ENCODE measurements at regions not wholly inside any gene's neighbourhood (a gene's known extent, or its start where the extent isn't known, plus 50 kb on each side); places are given as distances from the start of the nearest gene placed in this dataset.
"Not testable (repeated sequence)": the region's sequence is repeated elsewhere in the genome, so short reads cannot be mapped to it uniquely, and the experiment has no call there.

GRCh38 chr5:157947156-157947555 lies 88.2 kb upstream of the CLINT1 start (continued):
- no peak for TF ChIP-seq ZFAT (CRISPR knock-in tag; conservative IDR thresholded peaks at IDR 0.05)

- H4K20me1 ChIP-seq (ENCODE audit: insufficient read depth, low read length); H3K27ac ChIP-seq (ENCODE audit: extremely low read length, insufficient read depth, low read length); CTCF ChIA-PET (ENCODE audit: low intra/inter-chr PET ratio, low total read pairs); H3K4me2 ChIP-seq (ENCODE audit: low read depth, low read length); FAIRE-seq; in situ Hi-C loops (cut with HindIII; ENCODE audit: extremely low pct_ligation_motif_present, low pct_unique_long_range_greater_than_20kb); ATAC-seq; H3K9ac ChIP-seq (ENCODE audit: insufficient read depth, low read depth, low read length); H3K79me2 ChIP-seq (ENCODE audit: insufficient read depth, low read length); H3K9me3 ChIP-seq (ENCODE audit: low read length); H3K4me3 ChIP-seq (replicated peaks in 1 of 3; ENCODE audit: insufficient read depth in 1 of 3, low read depth in 2 of 3, low read length in 3 of 3); DNase-seq (ENCODE audit: low spot score); POLR2A ChIA-PET; BruUV-seq (replicated peaks); H3K36me3 ChIP-seq (replicated peaks in 1 of 2; ENCODE audit: control insufficient read depth in 1 of 2, insufficient read depth in 2 of 2, low read length in 2 of 2); intact Hi-C loops (cut with micrococcal nuclease; ENCODE audit: unreplicated experiment); H3K4me1 ChIP-seq (ENCODE audit: insufficient read depth, low read length); H2AFZ ChIP-seq (ENCODE audit: low read length); H3K27me3 ChIP-seq (ENCODE audit: control insufficient read depth in 1 of 2, insufficient read depth in 2 of 2, low read length in 2 of 2): not testable (repeated sequence)
- 55% methylated on average over 5 of the region's 5 CpGs for WGBS (ENCODE audit: low lambda C conversion rate)
These were observed 86.9 kb upstream of the CLINT1 start for GRCh38 chr5:157945822-157946221.

GRCh38 chr5:157944938-157945337 lies 86.0 kb upstream of the CLINT1 start:
- no peak overlapping the region for H3K4me2 ChIP-seq (ENCODE audit: low read depth, low read length)
- FAIRE-seq (no peak), DNase-seq (ENCODE audit: low spot score) (no peak), ATAC-seq (no peak)
- intact Hi-C loops (cut with micrococcal nuclease; ENCODE audit: unreplicated experiment) (no loop called here), in situ Hi-C loops (cut with HindIII; ENCODE audit: extremely low pct_ligation_motif_present, low pct_unique_long_range_greater_than_20kb) (no loop called here)
- no peak overlapping the region for H3K4me3 ChIP-seq (replicated peaks in 1 of 3; ENCODE audit: insufficient read depth in 1 of 3, low read depth in 2 of 3, low read length in 3 of 3)
- H3K36me3 ChIP-seq (replicated peaks in 1 of 2; ENCODE audit: control insufficient read depth in 1 of 2, insufficient read depth in 2 of 2, low read length in 2 of 2), result no peaks in the 10 kb centered on the region
- no peaks in the 10 kb centered on the region for H3K9me3 ChIP-seq (ENCODE audit: low read length)
- H3K79me2 ChIP-seq (ENCODE audit: insufficient read depth, low read length), result no peaks in the 10 kb centered on the region
- peaks cover 9% of the 10 kb centered on the region; the same call in 1 of the 2 replicates for H3K4me1 ChIP-seq (ENCODE audit: insufficient read depth, low read length)
- H3K27me3 ChIP-seq (ENCODE audit: control insufficient read depth in 1 of 2, insufficient read depth in 2 of 2, low read length in 2 of 2), result no peaks in the 10 kb centered on the region; a peak in 1 of 5 replicates
- no peaks in the 10 kb centered on the region for H4K20me1 ChIP-seq (ENCODE audit: insufficient read depth, low read length)
- ChIA-PET POLR2A (no interaction called here), CTCF (ENCODE audit: low intra/inter-chr PET ratio, low total read pairs) (no interaction called here)
- BruUV-seq (replicated peaks), result no TSS peak
- no peak overlapping the region for H2AFZ ChIP-seq (ENCODE audit: low read length)
- WGBS (ENCODE audit: low lambda C conversion rate), result 71% methylated on average over 6 of the region's 6 CpGs
- no peak overlapping the region for H3K27ac ChIP-seq (ENCODE audit: extremely low read length, insufficient read depth, low read length)
- H3K9ac ChIP-seq (ENCODE audit: insufficient read depth, low read depth, low read length), result no peak overlapping the region
- TF ChIP-seq HDAC6 (IDR thresholded peaks at IDR 0.05; ENCODE audit: low read depth, low read length), result no peak
- no peak for TF ChIP-seq ZNF792 (CRISPR knock-in tag; IDR thresholded peaks at IDR 0.05)
- no peak for TF ChIP-seq SIX1 (CRISPR knock-in tag; IDR thresholded peaks at IDR 0.05; ENCODE audit: borderline replicate concordance)
- no peak for TF ChIP-seq RBM39 (IDR thresholded peaks at IDR 0.05; ENCODE audit: low read depth, low read length, poor library complexity, severe bottlenecking)
- no peak for TF ChIP-seq ZNF772 (CRISPR knock-in tag; IDR thresholded peaks at IDR 0.05)
- no peak for TF ChIP-seq ZSCAN9 (CRISPR knock-in tag; IDR thresholded peaks at IDR 0.05; ENCODE audit: borderline replicate concordance)
- no peak for TF ChIP-seq KIAA2018 (CRISPR knock-in tag; IDR thresholded peaks at IDR 0.05; ENCODE audit: borderline replicate concordance)
